PC-9 (cell line): ENCODE measurements at regions not wholly inside any gene's neighbourhood (a gene's known extent, or its start where the extent isn't known, plus 50 kb on each side); places are given as distances from the start of the nearest gene placed in this dataset.

Experiments
- BruUV-seq: library from RNA; stranded (reverse); fragments of 400-500 nt; replicated peaks from 2 replicates; lab custom pipeline; 2021; lab: Mats Ljungman, UMichigan
- CTCF ChIA-PET: fragments of 300-600 bp; sonication (Branson Sonifier 250); formaldehyde crosslinking; loops from one replicate; lab custom pipeline; 2022; ENCODE audit warnings: antibody characterized with exemption; lab: Charles Lee
- POLR2A ChIA-PET: fragments of 300-600 bp; sonication (Branson Sonifier 250); formaldehyde crosslinking; loops from one replicate; lab custom pipeline; 2022; ENCODE audit warnings: antibody characterized with exemption; ENCODE audit not compliant: unreplicated experiment; lab: Charles Lee
- DNase-seq, 2 experiments: peaks; one replicate each; pipeline versions ENCODE4 v3.0.0 to v3.0.0-alpha.2; 2015 to 2022; ENCODE audit warnings: mixed read lengths in 1 of 2
- H2AFZ ChIP-seq: fragments of 200-600 bp; sonication (generic); 2 replicates; pipeline ENCODE4 v1.8.1; 2017; ENCODE audit warnings: antibody characterized with exemption
- H3F3A ChIP-seq: fragments of 200-600 bp; sonication (generic); 2 replicates; pipeline ENCODE4 v1.8.1; 2017; ENCODE audit warnings: antibody characterized with exemption, mild to moderate bottlenecking, low read depth; ENCODE audit not compliant: insufficient read depth
- H3K27ac ChIP-seq: fragments of 200-600 bp; sonication (generic); 2 replicates; pipeline ENCODE4 v1.6.1; 2016; ENCODE audit warnings: mixed run types
- H3K27me3 ChIP-seq: fragments of 200-600 bp; sonication (generic); 2 replicates; pipeline ENCODE4 v1.6.1; 2016; ENCODE audit warnings: low read depth, mixed run types; ENCODE audit not compliant: insufficient read depth
- H3K36me3 ChIP-seq: fragments of 200-600 bp; sonication (generic); 2 replicates; pipeline ENCODE4 v1.6.1; 2016; ENCODE audit warnings: low read depth, mixed run types
- H3K4me1 ChIP-seq: fragments of 200-600 bp; sonication (generic); replicated peaks from 2 replicates; pipeline ENCODE4 v1.6.1; 2016; ENCODE audit warnings: mixed run types; ENCODE audit not compliant: insufficient read depth
- H3K4me2 ChIP-seq: fragments of 200-600 bp; sonication (generic); 2 replicates; pipeline ENCODE4 v1.6.1; 2017; ENCODE audit warnings: mixed run types
- H3K4me3 ChIP-seq: fragments of 200-600 bp; sonication (generic); 2 replicates; pipeline ENCODE4 v1.6.1; 2016; ENCODE audit warnings: mixed run types
- H3K79me2 ChIP-seq: fragments of 200-600 bp; sonication (generic); 2 replicates; pipeline ENCODE4 v1.6.1; 2017; ENCODE audit warnings: low read depth, mixed run types
- H3K9me2 ChIP-seq: fragments of 200-600 bp; sonication (generic); 2 replicates; pipeline ENCODE4 v1.8.1; 2017; ENCODE audit warnings: mild to moderate bottlenecking; ENCODE audit not compliant: insufficient read depth
- H3K9me3 ChIP-seq: fragments of 200-600 bp; sonication (generic); 2 replicates; pipeline ENCODE4 v1.8.1; 2016; ENCODE audit warnings: low read depth; ENCODE audit not compliant: insufficient read depth
- H4K20me1 ChIP-seq: fragments of 200-600 bp; sonication (generic); 2 replicates; pipeline ENCODE4 v1.8.1; 2017; ENCODE audit not compliant: insufficient read depth
- CTCF ChIP-seq: fragments of 200-600 bp; sonication (generic); conservative IDR thresholded peaks from 2 replicates; pipeline ENCODE4 v1.6.1; 2017; ENCODE audit warnings: mixed run types, antibody characterized with exemption, mild to moderate bottlenecking, moderate library complexity
- EZH2 ChIP-seq: fragments of 200-600 bp; sonication (generic); IDR thresholded peaks from 2 replicates; pipeline ENCODE4 v1.8.0; 2017; ENCODE audit warnings: antibody characterized with exemption, low read depth
- intact Hi-C: fragments of 100-400 bp; cut with micrococcal nuclease; formaldehyde crosslinking; loops from one replicate; pipeline ENCODE4 v1.10.0; 2022; ENCODE audit not compliant: unreplicated experiment

- Histone ChIP-seq H3K36me3 (no peaks in the 10 kb centered on the region), H2AFZ (no peak overlapping the region), H3K9me2 (no peaks in the 10 kb centered on the region), H3K9me3 (0 out of 2 replicates have a peak, but pooled peaks cover 5% of the 10 kb centered on the region), H3K4me2 (no peak overlapping the region), H3K27me3 (no peaks in the 10 kb centered on the region), H3K4me3 (no peak overlapping the region), H3F3A (no peaks in the 10 kb centered on the region; the same call in 1 of the 2 replicates), H3K79me2 (no peaks in the 10 kb centered on the region), H3K4me1 (0 out of 2 replicates have a peak, but pooled peaks cover 3% of the 10 kb centered on the region), H4K20me1 (no peaks in the 10 kb centered on the region), H3K27ac (no peak overlapping the region)
- POLR2A ChIA-PET, result no interaction called here
- intact Hi-C loops, result no loop called here
- BruUV-seq, result no TSS peak
- TF ChIP-seq CTCF, result no peak
- TF ChIP-seq EZH2, result no peak
- CTCF ChIA-PET, result no interaction called here
- DNase-seq, result no peak
These were observed 130.6 kb upstream of the ADRA1B start for GRCh38 chr5:159785656-159786055.

- ChIA-PET POLR2A (no interaction called here), CTCF (no interaction called here)
- Histone ChIP-seq H4K20me1 (no peaks in the 10 kb centered on the region), H3K27ac (no peak overlapping the region), H3K79me2 (no peaks in the 10 kb centered on the region), H2AFZ (no peak overlapping the region), H3K36me3 (no peaks in the 10 kb centered on the region), H3K4me3 (no peak overlapping the region), H3K27me3 (no peaks in the 10 kb centered on the region), H3K9me2 (no peaks in the 10 kb centered on the region), H3F3A (no peaks in the 10 kb centered on the region; the same call in 1 of the 2 replicates), H3K9me3 (no peaks in the 10 kb centered on the region), H3K4me1 (0 out of 2 replicates have a peak, but pooled peaks cover 3% of the 10 kb centered on the region), H3K4me2 (no peak overlapping the region)
- DNase-seq, result no peak
- TF ChIP-seq CTCF (no peak), EZH2 (no peak)
- intact Hi-C loops, result no loop called here
- BruUV-seq, result no TSS peak
These were observed 130.1 kb upstream of the ADRA1B start for GRCh38 chr5:159786201-159786600.

GRCh38 chr5:159786901-159787691, 129.2 kb upstream of the ADRA1B start:
- H3K4me2 ChIP-seq, result no peak overlapping the region
- POLR2A ChIA-PET, result no interaction called here
- no peak for DNase-seq
- H3K9me2 ChIP-seq, result no peaks in the 10 kb centered on the region
- no peak overlapping the region for H2AFZ ChIP-seq
- no peaks in the 10 kb centered on the region for H3K9me3 ChIP-seq
- intact Hi-C loops, result no loop called here
- no peaks in the 10 kb centered on the region for H3K36me3 ChIP-seq
- H3F3A ChIP-seq, result no peaks in the 10 kb centered on the region; the same call in 1 of the 2 replicates
- H3K79me2 ChIP-seq, result no peaks in the 10 kb centered on the region
- H3K27me3 ChIP-seq, result no peaks in the 10 kb centered on the region
- CTCF ChIA-PET, result no interaction called here
- BruUV-seq, result no TSS peak
- no peak overlapping the region for H3K27ac ChIP-seq
- no peak overlapping the region for H3K4me3 ChIP-seq
- no peaks in the 10 kb centered on the region for H4K20me1 ChIP-seq
- TF ChIP-seq CTCF, result no peak
- TF ChIP-seq EZH2, result no peak
- H3K4me1 ChIP-seq, result 0 out of 2 replicates have a peak, but pooled peaks cover 3% of the 10 kb centered on the region
